Astrocyte of the cerebellum (primary cell): ENCODE measurements at regions not wholly inside any gene's neighbourhood (a gene's known extent, or its start where the extent isn't known, plus 50 kb on each side); places are given as distances from the start of the nearest gene placed in this dataset.

Experiments used
- DNase-seq: peaks from one replicate; pipeline ENCODE4 v3.0.0-alpha.2; 2011; ENCODE audit warnings: low read depth
- H3K4me3 ChIP-seq: 2 replicates; pipeline ENCODE4 v1.5.1; 2011; ENCODE audit warnings: mild to moderate bottlenecking, low read depth, low read length, moderate library complexity
- CTCF ChIP-seq: IDR thresholded peaks from 2 replicates; pipeline ENCODE4 v1.5.1; 2012; ENCODE audit warnings: low read length, low read depth, moderate library complexity, mild to moderate bottlenecking; ENCODE audit errors: missing control alignments
- in situ Hi-C: cut with HindIII; loops from 2 replicates; pipeline ENCODE4 v1.10.0; 2017; ENCODE audit warnings: low sequenced_read_pairs

GRCh38 chr7:47653550-47654411 is 71.9 kb upstream of the TNS3 start:
- H3K4me3 ChIP-seq, result no peak overlapping the region
- in situ Hi-C loops, result no loop called here
- peak; percentile 6 for TF ChIP-seq CTCF
- no peak for DNase-seq

GRCh38 chr7:47652591-47652990 is 70.7 kb upstream of the TNS3 start:
- no peak for DNase-seq
- in situ Hi-C loops, result no loop called here
- no peak overlapping the region for H3K4me3 ChIP-seq
- no peak for TF ChIP-seq CTCF

- no peak overlapping the region for H3K4me3 ChIP-seq
- in situ Hi-C loops, result no loop called here
- peak; percentile 97 for DNase-seq
- TF ChIP-seq CTCF, result no peak
Observed at GRCh38 chr7:47651355-47652317, 69.7 kb upstream of the TNS3 start.

GRCh38 chr7:47649919-47650318 is 68.0 kb upstream of the TNS3 start:
- H3K4me3 ChIP-seq, result no peak overlapping the region
- no peak for DNase-seq
- no peak for TF ChIP-seq CTCF
- in situ Hi-C loops, result no loop called here

GRCh38 chr7:47648275-47648925 is 66.5 kb upstream of the TNS3 start:
- no peak for TF ChIP-seq CTCF
- in situ Hi-C loops, result no loop called here
- H3K4me3 ChIP-seq, result no peak overlapping the region
- DNase-seq, result peak; percentile 86

GRCh38 chr7:47647918-47648250 is 66.0 kb upstream of the TNS3 start:
- TF ChIP-seq CTCF, result no peak
- no peak overlapping the region for H3K4me3 ChIP-seq
- DNase-seq, result no peak
- in situ Hi-C loops, result no loop called here
